SU-DHL-6 (cell line): ENCODE measurements at regions not wholly inside any gene's neighbourhood (a gene's known extent, or its start where the extent isn't known, plus 50 kb on each side); places are given as distances from the start of the nearest gene placed in this dataset.

Experiments used
- EZH2phosphoT487 ChIP-seq: fragments of 200-600 bp; sonication (generic), shearing (Covaris generic); conservative IDR thresholded peaks from 2 replicates; pipeline ENCODE4 v1.6.1; 2018; ENCODE audit warnings: mild to moderate bottlenecking, antibody characterized with exemption, low read length, moderate library complexity, mixed read lengths
- TF ChIP-seq, protein P1 (sequence below): fragments of 200-600 bp; sonication (generic); IDR thresholded peaks from one replicate; pipeline ENCODE4 v1.5.1; 2017; ENCODE audit warnings: antibody characterized with exemption, mild to moderate bottlenecking, low read length, moderate library complexity; ENCODE audit not compliant: insufficient read depth, poor library complexity, severe bottlenecking

GRCh38 chr10:128710798-128711183, 584.6 kb upstream of the MKI67 start:
- TF ChIP-seq, protein P1, sequence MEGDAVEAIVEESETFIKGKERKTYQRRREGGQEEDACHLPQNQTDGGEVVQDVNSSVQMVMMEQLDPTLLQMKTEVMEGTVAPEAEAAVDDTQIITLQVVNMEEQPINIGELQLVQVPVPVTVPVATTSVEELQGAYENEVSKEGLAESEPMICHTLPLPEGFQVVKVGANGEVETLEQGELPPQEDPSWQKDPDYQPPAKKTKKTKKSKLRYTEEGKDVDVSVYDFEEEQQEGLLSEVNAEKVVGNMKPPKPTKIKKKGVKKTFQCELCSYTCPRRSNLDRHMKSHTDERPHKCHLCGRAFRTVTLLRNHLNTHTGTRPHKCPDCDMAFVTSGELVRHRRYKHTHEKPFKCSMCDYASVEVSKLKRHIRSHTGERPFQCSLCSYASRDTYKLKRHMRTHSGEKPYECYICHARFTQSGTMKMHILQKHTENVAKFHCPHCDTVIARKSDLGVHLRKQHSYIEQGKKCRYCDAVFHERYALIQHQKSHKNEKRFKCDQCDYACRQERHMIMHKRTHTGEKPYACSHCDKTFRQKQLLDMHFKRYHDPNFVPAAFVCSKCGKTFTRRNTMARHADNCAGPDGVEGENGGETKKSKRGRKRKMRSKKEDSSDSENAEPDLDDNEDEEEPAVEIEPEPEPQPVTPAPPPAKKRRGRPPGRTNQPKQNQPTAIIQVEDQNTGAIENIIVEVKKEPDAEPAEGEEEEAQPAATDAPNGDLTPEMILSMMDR, result no peak
- TF ChIP-seq EZH2phosphoT487, result no peak
